ENCODE measurements at regions not wholly inside any gene's neighbourhood (a gene's known extent, or its start where the extent isn't known, plus 50 kb on each side); places are given as distances from the start of the nearest gene placed in this dataset.
"Not testable (repeated sequence)": the region's sequence is repeated elsewhere in the genome, so short reads cannot be mapped to it uniquely, and the experiment has no call there.

DNA sequence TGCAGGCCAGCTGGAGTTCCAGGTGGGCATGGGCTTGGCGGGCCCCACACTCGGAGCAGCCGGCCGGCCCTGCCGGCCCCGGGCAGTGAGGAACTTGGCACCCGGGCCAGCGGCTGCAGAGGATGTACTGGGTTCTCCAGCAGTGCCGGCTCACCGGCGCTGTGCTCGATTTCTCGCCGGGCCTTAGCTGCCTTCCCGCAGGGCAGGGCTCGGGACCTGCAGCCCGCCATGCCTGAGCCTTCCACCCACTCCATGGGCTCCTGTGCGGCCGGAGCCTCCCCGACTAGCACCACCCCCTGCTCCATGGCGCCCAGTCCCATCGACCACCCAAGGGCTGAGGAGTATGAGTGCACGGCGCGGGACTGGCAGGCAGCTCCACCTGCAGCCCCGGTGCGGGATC, 89.2 kb upstream of the PIK3C3 start:
- TF ChIP-seq ELF4 (IDR thresholded peaks at IDR 0.05); FOXM1 (IDR thresholded peaks at IDR 0.05; ENCODE audit: borderline replicate concordance); BHLHE40 (IDR thresholded peaks at IDR 0.05; ENCODE audit: borderline replicate concordance); TARDBP (IDR thresholded peaks at IDR 0.05); CTBP1 (IDR thresholded peaks at IDR 0.05; ENCODE audit: borderline replicate concordance): not testable (repeated sequence)
- TF ChIP-seq, protein P1, sequence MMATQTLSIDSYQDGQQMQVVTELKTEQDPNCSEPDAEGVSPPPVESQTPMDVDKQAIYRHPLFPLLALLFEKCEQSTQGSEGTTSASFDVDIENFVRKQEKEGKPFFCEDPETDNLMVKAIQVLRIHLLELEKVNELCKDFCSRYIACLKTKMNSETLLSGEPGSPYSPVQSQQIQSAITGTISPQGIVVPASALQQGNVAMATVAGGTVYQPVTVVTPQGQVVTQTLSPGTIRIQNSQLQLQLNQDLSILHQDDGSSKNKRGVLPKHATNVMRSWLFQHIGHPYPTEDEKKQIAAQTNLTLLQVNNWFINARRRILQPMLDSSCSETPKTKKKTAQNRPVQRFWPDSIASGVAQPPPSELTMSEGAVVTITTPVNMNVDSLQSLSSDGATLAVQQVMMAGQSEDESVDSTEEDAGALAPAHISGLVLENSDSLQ (IDR thresholded peaks at IDR 0.05): not testable (repeated sequence)

All from HEK293T (cell line).